ENCODE measurements at regions not wholly inside any gene's neighbourhood (a gene's known extent, or its start where the extent isn't known, plus 50 kb on each side); places are given as distances from the start of the nearest gene placed in this dataset.

DNA sequence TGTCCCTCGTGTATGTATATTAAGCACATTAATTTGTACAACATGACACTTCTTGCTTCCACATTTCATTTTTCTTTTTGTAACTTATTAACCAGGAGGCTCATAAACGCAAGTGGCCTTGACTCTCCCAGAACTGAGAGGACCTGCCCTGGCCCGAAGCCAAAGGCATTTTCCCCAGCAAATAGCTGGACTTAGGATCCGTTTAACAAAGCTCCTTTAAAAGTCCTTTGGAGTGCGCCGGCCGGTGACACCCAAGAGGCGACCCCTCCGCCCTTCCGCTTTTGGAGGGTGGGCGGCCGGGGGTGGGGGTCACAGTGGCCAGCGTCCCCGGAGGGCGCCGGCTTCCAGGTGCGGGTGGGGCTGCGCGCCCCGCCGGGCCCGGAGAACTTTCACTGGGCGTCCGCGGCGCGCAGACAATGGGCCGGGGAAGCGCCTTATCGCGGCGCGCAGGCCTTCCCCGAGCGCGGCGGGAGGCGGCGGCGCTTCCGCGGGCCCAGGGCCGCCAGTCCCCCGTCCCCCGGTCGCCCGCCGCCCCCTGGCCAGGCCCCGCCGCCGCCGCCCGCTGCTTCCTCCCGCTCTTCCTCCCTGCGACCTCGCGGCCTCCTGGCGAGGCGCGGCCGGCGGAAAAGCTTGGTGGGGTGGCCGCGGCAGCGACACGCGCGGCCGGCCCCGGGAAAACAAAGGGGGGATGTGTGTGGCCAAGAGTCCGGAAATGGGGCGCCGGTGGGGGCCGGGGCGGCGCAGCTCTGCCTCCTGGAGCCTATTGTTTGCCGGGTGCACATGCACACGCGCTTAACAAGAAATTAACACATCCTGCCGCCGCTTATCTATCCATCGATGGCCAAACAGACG, 613.4 kb downstream of the MCTP2 start (continued):
- TF ChIP-seq SCMH1 (CRISPR knock-in tag; IDR thresholded peaks at IDR 0.05; ENCODE audit: borderline replicate concordance) (no peak), ZBTB14 (CRISPR knock-in tag; IDR thresholded peaks at IDR 0.05) (no peak), ZNF549 (CRISPR knock-in tag; IDR thresholded peaks at IDR 0.05) (no peak), HIVEP1 (CRISPR knock-in tag; IDR thresholded peaks at IDR 0.05) (no peak), CREB3 (CRISPR knock-in tag; IDR thresholded peaks at IDR 0.05) (no peak; the same call in 1 of the 2 replicates), ZNF572 (CRISPR knock-in tag; IDR thresholded peaks at IDR 0.05) (no peak), HDAC1 (CRISPR knock-in tag; IDR thresholded peaks at IDR 0.05) (peak; percentile 44), ZNF251 (CRISPR knock-in tag; IDR thresholded peaks at IDR 0.05) (no peak), ZNF781 (CRISPR knock-in tag; IDR thresholded peaks at IDR 0.05; ENCODE audit: borderline replicate concordance, not compliant biosample characterization) (peak; percentile 38), ZNF652 (CRISPR knock-in tag; IDR thresholded peaks at IDR 0.05; ENCODE audit: borderline replicate concordance, low read depth) (no peak), ZNF124 (CRISPR knock-in tag; IDR thresholded peaks at IDR 0.05) (no peak), ZNF160 (CRISPR knock-in tag; IDR thresholded peaks at IDR 0.05) (no peak), ZNF253 (CRISPR knock-in tag; IDR thresholded peaks at IDR 0.05; ENCODE audit: borderline replicate concordance) (no peak), ZNF546 (CRISPR knock-in tag; conservative IDR thresholded peaks at IDR 0.05) (0 out of 2 replicates have a peak, but pooled peaks have one; percentile 21), PAF1 (CRISPR knock-in tag; IDR thresholded peaks at IDR 0.05) (no peak), SUZ12 (IDR thresholded peaks at IDR 0.05; ENCODE audit: low read depth, low read length) (no peak), ELF4 (CRISPR knock-in tag; IDR thresholded peaks at IDR 0.05; ENCODE audit: borderline replicate concordance) (no peak), RBM22 (optimal IDR thresholded peaks at IDR 0.05; ENCODE audit: low read length) (no peak), HMGA1 (CRISPR knock-in tag; conservative IDR thresholded peaks at IDR 0.05) (no peak), ZNF30 (CRISPR knock-in tag; IDR thresholded peaks at IDR 0.05) (no peak), SIN3B (IDR thresholded peaks at IDR 0.05; ENCODE audit: low read length) (no peak), DMAP1 (CRISPR knock-in tag; IDR thresholded peaks at IDR 0.05) (peak; percentile 60), PRPF4 (IDR thresholded peaks at IDR 0.05; ENCODE audit: low read depth, low read length, poor library complexity, severe bottlenecking) (no peak), ZNF501 (CRISPR knock-in tag; IDR thresholded peaks at IDR 0.05) (no peak), ZNF12 (CRISPR knock-in tag; IDR thresholded peaks at IDR 0.05) (no peak)
- TF ChIP-seq, protein P1, sequence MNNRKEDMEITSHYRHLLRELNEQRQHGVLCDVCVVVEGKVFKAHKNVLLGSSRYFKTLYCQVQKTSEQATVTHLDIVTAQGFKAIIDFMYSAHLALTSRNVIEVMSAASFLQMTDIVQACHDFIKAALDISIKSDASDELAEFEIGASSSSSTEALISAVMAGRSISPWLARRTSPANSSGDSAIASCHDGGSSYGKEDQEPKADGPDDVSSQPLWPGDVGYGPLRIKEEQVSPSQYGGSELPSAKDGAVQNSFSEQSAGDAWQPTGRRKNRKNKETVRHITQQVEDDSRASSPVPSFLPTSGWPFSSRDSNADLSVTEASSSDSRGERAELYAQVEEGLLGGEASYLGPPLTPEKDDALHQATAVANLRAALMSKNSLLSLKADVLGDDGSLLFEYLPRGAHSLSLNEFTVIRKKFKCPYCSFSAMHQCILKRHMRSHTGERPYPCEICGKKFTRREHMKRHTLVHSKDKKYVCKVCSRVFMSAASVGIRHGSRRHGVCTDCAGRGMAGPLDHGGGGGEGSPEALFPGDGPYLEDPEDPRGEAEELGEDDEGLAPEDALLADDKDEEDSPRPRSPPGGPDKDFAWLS (CRISPR knock-in tag; IDR thresholded peaks at IDR 0.05; ENCODE audit: borderline replicate concordance) = no peak
- TF ChIP-seq, protein P2, sequence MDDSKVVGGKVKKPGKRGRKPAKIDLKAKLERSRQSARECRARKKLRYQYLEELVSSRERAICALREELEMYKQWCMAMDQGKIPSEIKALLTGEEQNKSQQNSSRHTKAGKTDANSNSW (CRISPR knock-in tag; IDR thresholded peaks at IDR 0.05; ENCODE audit: borderline replicate concordance) = no peak
- TF ChIP-seq, protein P3, sequence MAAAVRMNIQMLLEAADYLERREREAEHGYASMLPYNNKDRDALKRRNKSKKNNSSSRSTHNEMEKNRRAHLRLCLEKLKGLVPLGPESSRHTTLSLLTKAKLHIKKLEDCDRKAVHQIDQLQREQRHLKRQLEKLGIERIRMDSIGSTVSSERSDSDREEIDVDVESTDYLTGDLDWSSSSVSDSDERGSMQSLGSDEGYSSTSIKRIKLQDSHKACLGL (CRISPR knock-in tag; IDR thresholded peaks at IDR 0.05) = peak; percentile 36; the same call in 1 of the 2 replicates
